Gastroesophageal sphincter (tissue), 4 donors: ENCODE measurements at regions not wholly inside any gene's neighbourhood (a gene's known extent, or its start where the extent isn't known, plus 50 kb on each side); places are given as distances from the start of the nearest gene placed in this dataset.
"Not testable (repeated sequence)": the region's sequence is repeated elsewhere in the genome, so short reads cannot be mapped to it uniquely, and the experiment has no call there.

Experiments used
- ATAC-seq: fragments of 150-250 bp; one replicate; pipeline ENCODE4 v1.9.1; 2016; ENCODE audit warnings: mild to moderate bottlenecking, moderate library complexity
- H3K27ac ChIP-seq, 4 donors: fragments of 200-600 bp; sonication (generic) in 3 of 4; 1 replicate in 3 of 4; 2 replicates in 1 of 4; pipeline ENCODE4 v1.5.1; 2016 to 2019
- H3K27me3 ChIP-seq: fragments of 200-600 bp; sonication (generic); one replicate; pipeline ENCODE4 v1.5.1; 2019
- H3K36me3 ChIP-seq, 2 donors: fragments of 200-600 bp; sonication (generic); one replicate each; pipeline ENCODE4 v1.5.1; 2019; ENCODE audit warnings: control low read depth in 1 of 2
- H3K4me1 ChIP-seq, 3 donors: fragments of 200-600 bp; sonication (generic); 1 replicate in 2 of 3; 2 replicates in 1 of 3; pipeline ENCODE4 v1.5.1; 2016 to 2019; ENCODE audit warnings: control low read depth in 2 of 3
- H3K4me3 ChIP-seq, 2 donors: fragments of 200-600 bp; sonication (generic); one replicate each; pipeline ENCODE4 v1.5.1; 2019; ENCODE audit warnings: mild to moderate bottlenecking in 1 of 2, moderate library complexity in 1 of 2
- H3K9me3 ChIP-seq, 3 donors: fragments of 200-600 bp; sonication (generic); one replicate each; pipeline ENCODE4 v1.5.1; 2017 to 2019; ENCODE audit warnings: control low read depth in 2 of 3
- EP300 ChIP-seq: sonication (generic); formaldehyde crosslinking; IDR thresholded peaks from one replicate; pipeline ENCODE4 v1.6.1; 2017; ENCODE audit warnings: antibody characterized with exemption, mild to moderate bottlenecking
- POLR2A ChIP-seq, 2 donors: fragments of 450-650 bp; IDR thresholded peaks; one replicate each; pipeline ENCODE4 v1.6.1; 2017; ENCODE audit warnings: antibody characterized with exemption in 2 of 2, mild to moderate bottlenecking in 2 of 2, moderate library complexity in 1 of 2
- POLR2AphosphoS5 ChIP-seq: sonication (generic); formaldehyde crosslinking; IDR thresholded peaks from one replicate; pipeline ENCODE4 v1.6.1; 2017; ENCODE audit warnings: antibody characterized with exemption
- WGBS, 2 donors: methylation state at CpG; one replicate each; pipeline ENCODE4 v1.1.5; 2018; ENCODE audit warnings: low coverage in 1 of 2; 5-methylcytosine and 5-hydroxymethylcytosine counted together
- TF ChIP-seq, protein P1 (sequence below), 4 experiments: fragments of 200-600 bp in 2 of 4; fragments of 450-650 bp in 2 of 4; sonication (generic) in 1 of 4; IDR thresholded peaks; one replicate each; pipeline ENCODE4 v1.5.1; 2017 to 2019; ENCODE audit warnings: antibody characterized with exemption in 4 of 4, mild to moderate bottlenecking in 2 of 4, moderate library complexity in 2 of 4

DNA sequence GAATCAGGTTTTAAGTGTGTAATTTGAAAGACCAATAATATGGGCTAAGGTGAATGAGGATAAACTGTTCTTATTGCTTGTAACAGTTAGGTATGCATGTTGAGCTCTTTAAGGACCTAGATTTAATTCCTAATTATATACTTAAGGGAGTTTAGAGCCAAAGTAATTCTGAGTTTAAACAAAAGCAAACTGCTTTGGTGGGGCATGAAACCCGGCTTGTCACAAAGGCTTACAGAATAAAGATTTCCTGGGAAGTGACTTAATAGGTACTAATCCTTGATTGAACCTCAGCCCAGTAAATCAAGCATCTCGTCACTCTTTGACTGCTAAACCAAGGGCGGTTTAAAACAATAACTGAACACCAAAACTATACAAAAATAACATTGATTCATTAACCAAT, 1324.2 kb downstream of the RPA4 start:
- Histone ChIP-seq H3K4me3 (no peak overlapping the region), H3K27me3 (no peaks in the 10 kb centered on the region), H3K4me1 (no peaks in the 10 kb centered on the region), H3K36me3 (no peaks in the 10 kb centered on the region), H3K9me3 (no peaks in the 10 kb centered on the region), H3K27ac (no peak overlapping the region)
- ATAC-seq, result no peak
- TF ChIP-seq POLR2AphosphoS5, result no peak
- TF ChIP-seq, protein P1, sequence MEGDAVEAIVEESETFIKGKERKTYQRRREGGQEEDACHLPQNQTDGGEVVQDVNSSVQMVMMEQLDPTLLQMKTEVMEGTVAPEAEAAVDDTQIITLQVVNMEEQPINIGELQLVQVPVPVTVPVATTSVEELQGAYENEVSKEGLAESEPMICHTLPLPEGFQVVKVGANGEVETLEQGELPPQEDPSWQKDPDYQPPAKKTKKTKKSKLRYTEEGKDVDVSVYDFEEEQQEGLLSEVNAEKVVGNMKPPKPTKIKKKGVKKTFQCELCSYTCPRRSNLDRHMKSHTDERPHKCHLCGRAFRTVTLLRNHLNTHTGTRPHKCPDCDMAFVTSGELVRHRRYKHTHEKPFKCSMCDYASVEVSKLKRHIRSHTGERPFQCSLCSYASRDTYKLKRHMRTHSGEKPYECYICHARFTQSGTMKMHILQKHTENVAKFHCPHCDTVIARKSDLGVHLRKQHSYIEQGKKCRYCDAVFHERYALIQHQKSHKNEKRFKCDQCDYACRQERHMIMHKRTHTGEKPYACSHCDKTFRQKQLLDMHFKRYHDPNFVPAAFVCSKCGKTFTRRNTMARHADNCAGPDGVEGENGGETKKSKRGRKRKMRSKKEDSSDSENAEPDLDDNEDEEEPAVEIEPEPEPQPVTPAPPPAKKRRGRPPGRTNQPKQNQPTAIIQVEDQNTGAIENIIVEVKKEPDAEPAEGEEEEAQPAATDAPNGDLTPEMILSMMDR (IDR thresholded peaks at IDR 0.05), result no peak
- no peak for TF ChIP-seq POLR2A (IDR thresholded peaks at IDR 0.05)
- no peak for TF ChIP-seq EP300
- 58 to 59% methylated on average over 2 to 3 of the region's 3 CpGs for WGBS, 2 donors

DNA sequence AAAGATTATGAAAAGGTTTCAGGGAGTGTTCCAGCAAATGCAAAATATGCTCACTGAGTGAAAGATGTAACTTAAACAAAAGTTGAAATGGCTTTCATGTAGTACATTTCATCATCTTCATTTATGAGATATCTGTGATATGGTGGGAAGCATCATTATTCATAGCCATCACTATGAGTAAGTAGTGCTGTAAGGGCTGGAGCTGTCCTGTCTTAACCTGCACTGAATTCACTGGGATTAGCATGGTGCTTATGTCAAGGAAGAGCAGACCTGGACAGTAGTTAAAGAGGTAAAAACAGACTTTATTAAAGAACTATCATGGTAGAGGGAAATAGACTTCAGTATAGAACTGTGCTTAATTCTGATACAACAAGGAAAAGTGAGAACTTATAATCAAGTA, 1347.3 kb downstream of the RPA4 start:
- no peaks in the 10 kb centered on the region for H3K9me3 ChIP-seq
- no peaks in the 10 kb centered on the region for H3K36me3 ChIP-seq
- H3K4me3 ChIP-seq, result no peak overlapping the region
- ATAC-seq, result no peak
- H3K27ac ChIP-seq, result no peak overlapping the region
- no peaks in the 10 kb centered on the region for H3K4me1 ChIP-seq
- H3K27me3 ChIP-seq, result no peaks in the 10 kb centered on the region
- no peak for TF ChIP-seq POLR2AphosphoS5
- no peak for TF ChIP-seq EP300

DNA sequence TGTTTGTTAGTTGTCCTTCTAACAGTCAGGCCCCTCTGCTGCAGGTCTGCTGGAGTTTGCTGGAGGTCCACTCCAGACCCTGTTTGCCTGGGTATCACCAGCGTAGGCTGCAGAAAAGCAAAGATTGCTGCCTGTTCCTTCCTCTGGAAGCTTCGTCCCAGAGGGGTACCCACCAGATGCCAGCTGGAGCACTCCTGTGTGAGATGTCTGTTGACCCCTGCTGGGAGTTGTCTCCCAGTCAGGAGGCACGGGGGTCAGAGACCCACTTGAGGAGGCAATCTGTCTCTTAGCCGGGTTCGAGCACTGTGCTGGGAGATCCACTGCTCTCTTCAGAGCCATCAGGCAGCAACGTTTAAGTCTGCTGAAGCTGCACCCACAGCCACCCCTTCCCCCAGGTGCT, 1356.4 kb downstream of the RPA4 start:
- 80% methylated on average over 1 of the region's 6 CpGs; no CpG with 5 or more reads in 1 of the 2 donors for WGBS, 2 donors
- not testable (repeated sequence) for ATAC-seq, H3K27me3 ChIP-seq, H3K36me3 ChIP-seq, H3K4me1 ChIP-seq, H3K9me3 ChIP-seq, H3K4me3 ChIP-seq, H3K27ac ChIP-seq

DNA sequence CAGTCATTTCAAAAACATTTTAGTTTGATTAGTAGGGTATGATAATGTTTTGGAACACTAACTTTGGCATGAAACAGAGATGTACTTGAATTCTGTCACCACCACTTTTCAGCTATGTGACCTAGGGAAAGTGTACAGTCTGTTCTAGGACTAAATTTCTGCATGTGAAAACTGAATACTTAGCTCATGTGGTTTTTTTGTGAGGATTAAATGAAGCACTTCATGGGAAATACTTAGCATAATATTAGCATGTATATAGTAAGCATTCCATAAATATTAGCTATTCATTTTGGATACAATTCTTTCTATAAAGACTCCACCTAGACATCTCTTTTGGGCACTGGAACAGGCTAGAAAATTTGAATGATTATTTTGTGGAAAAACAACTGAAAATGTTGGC, 1379.4 kb downstream of the RPA4 start:
- ATAC-seq, result no peak
- H3K36me3 ChIP-seq, result no peaks in the 10 kb centered on the region
- TF ChIP-seq EP300, result no peak
- TF ChIP-seq POLR2A (IDR thresholded peaks at IDR 0.05), result no peak
- TF ChIP-seq, protein P1 (IDR thresholded peaks at IDR 0.05), result no peak
- no peak for TF ChIP-seq POLR2AphosphoS5
- H3K27ac ChIP-seq, result no peak overlapping the region
- no peak overlapping the region for H3K4me3 ChIP-seq
- no peaks in the 10 kb centered on the region for H3K9me3 ChIP-seq
- no peaks in the 10 kb centered on the region for H3K27me3 ChIP-seq
- H3K4me1 ChIP-seq, result no peaks in the 10 kb centered on the region

DNA sequence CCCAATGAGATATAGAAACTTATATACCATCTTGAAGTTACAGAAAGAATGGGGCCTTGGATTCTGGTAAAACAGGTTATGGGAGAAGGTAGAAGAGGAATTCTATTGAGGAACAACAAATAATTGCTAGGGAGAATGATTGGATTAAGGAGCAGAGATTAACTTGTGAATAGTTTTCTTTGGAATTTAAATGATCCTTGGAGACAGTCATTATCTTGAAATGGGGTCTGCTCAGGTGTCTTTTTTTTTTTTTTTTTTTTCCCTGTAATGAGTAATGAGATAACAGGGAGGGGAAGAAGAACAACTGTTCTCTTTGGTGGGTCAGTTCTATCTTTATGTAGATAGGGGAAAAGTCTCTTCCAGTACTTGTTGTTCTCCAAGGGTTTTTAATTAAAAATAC, 1406.0 kb downstream of the RPA4 start:
- H3K4me3 ChIP-seq, result no peak overlapping the region
- TF ChIP-seq POLR2A (IDR thresholded peaks at IDR 0.05) (no peak), EP300 (no peak), POLR2AphosphoS5 (no peak)
- TF ChIP-seq, protein P1 (IDR thresholded peaks at IDR 0.05), result no peak

DNA sequence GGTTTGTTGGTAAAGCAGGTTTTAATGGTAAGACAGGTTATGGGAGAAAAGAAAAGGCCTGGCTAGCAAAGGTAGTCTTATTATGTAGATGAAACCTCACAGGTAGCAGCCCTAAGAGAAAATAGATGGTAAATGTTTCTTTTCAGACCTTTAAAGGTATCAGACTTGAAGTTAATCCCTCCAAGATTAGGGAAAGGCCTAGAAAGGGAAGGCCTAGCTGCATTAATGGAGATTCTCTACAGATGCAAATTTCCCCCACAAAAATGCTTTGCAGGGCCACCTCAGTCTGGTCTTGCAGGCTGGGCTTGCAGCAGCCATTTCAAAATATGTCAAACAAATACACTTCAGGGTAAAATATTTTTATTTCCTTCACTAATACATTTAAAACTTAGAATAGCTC, 1410.6 kb downstream of the RPA4 start:
- Histone ChIP-seq H3K4me3 (no peak overlapping the region), H3K36me3 (no peaks in the 10 kb centered on the region), H3K27ac (no peak overlapping the region), H3K27me3 (no peaks in the 10 kb centered on the region), H3K4me1 (no peaks in the 10 kb centered on the region), H3K9me3 (no peaks in the 10 kb centered on the region)
- no peak for ATAC-seq
- TF ChIP-seq POLR2A (IDR thresholded peaks at IDR 0.05) (no peak), POLR2AphosphoS5 (no peak), EP300 (no peak)
- TF ChIP-seq, protein P1 (IDR thresholded peaks at IDR 0.05), result no peak

More for the DNA sequence above, 1406.0 kb downstream of the RPA4 start:
- Histone ChIP-seq H3K27me3 (no peaks in the 10 kb centered on the region), H3K27ac (no peak overlapping the region), H3K4me1 (no peaks in the 10 kb centered on the region), H3K9me3 (no peaks in the 10 kb centered on the region), H3K36me3 (no peaks in the 10 kb centered on the region)
- ATAC-seq, result no peak
